A673 (cell line): ENCODE measurements at regions not wholly inside any gene's neighbourhood (a gene's known extent, or its start where the extent isn't known, plus 50 kb on each side); places are given as distances from the start of the nearest gene placed in this dataset.

Source experiments
- EZH2 ChIP-seq: fragments of 200-600 bp; sonication (generic); IDR thresholded peaks from 2 replicates; pipeline ENCODE4 v1.6.1; 2017; ENCODE audit warnings: borderline replicate concordance, low read depth, mild to moderate bottlenecking, mixed read lengths, antibody characterized with exemption, low read length; ENCODE audit not compliant: poor library complexity, severe bottlenecking
- TF ChIP-seq, protein P1 (sequence below): fragments of 300-800, 200-600 bp; sonication (generic); conservative IDR thresholded peaks from 2 replicates; pipeline ENCODE4 v1.5.1; 2017; ENCODE audit warnings: low read depth, mild to moderate bottlenecking, antibody characterized with exemption, low read length, moderate library complexity, mixed read lengths

DNA sequence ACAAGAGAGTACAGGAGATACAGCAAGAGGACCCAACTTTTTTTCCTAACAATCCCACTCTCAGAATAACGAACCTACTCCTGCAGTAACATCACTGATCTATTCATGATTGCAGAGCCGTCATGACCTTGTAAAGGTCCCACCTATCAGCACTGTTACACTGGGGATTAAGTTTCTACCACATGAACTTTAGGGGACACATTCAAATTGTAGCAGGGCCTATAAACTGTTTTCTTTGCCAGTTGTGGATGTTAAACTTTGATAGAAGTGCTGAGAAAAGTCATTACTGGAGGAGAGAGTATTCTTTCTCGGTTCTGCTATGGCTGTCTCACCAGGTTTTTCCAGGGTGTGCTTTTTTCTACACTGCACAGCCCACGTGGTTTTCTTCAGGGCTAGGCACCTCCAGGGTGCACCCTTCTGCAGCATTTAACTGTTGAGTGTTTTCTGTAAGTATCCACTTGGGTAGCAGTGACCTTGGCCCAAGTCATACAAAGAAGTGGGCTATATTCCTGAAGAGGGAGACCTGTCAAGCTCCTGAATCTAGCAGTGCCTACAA lies 131.6 kb upstream of the AHR start:
- TF ChIP-seq, protein P1, sequence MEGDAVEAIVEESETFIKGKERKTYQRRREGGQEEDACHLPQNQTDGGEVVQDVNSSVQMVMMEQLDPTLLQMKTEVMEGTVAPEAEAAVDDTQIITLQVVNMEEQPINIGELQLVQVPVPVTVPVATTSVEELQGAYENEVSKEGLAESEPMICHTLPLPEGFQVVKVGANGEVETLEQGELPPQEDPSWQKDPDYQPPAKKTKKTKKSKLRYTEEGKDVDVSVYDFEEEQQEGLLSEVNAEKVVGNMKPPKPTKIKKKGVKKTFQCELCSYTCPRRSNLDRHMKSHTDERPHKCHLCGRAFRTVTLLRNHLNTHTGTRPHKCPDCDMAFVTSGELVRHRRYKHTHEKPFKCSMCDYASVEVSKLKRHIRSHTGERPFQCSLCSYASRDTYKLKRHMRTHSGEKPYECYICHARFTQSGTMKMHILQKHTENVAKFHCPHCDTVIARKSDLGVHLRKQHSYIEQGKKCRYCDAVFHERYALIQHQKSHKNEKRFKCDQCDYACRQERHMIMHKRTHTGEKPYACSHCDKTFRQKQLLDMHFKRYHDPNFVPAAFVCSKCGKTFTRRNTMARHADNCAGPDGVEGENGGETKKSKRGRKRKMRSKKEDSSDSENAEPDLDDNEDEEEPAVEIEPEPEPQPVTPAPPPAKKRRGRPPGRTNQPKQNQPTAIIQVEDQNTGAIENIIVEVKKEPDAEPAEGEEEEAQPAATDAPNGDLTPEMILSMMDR: no peak
- no peak for TF ChIP-seq EZH2
